Thyroid gland (tissue), 4 donors: ENCODE measurements at regions not wholly inside any gene's neighbourhood (a gene's known extent, or its start where the extent isn't known, plus 50 kb on each side); places are given as distances from the start of the nearest gene placed in this dataset.

Experiments
- DNase-seq, 2 donors: peaks; one replicate each; pipeline ENCODE4 v3.0.0-alpha.2; 2019
- H3K27ac ChIP-seq, 3 donors: fragments of 200-600 bp; sonication (generic); 1 replicate in 2 of 3; 2 replicates in 1 of 3; pipeline ENCODE4 v1.5.1; 2016 to 2019; ENCODE audit warnings: mild to moderate bottlenecking in 1 of 3, moderate library complexity in 1 of 3
- H3K27me3 ChIP-seq: fragments of 200-600 bp; sonication (generic); one replicate; pipeline ENCODE4 v1.5.1; 2019
- H3K36me3 ChIP-seq, 2 donors: fragments of 200-600 bp; sonication (generic); one replicate each; pipeline ENCODE4 v1.5.1; 2016 to 2019
- H3K4me1 ChIP-seq, 2 donors: fragments of 200-600 bp; sonication (generic); one replicate each; pipeline ENCODE4 v1.5.1; 2017 to 2019
- H3K4me3 ChIP-seq, 3 donors: fragments of 200-600 bp; sonication (generic); replicated peaks in 1 of 3; 1 replicate in 2 of 3; 2 replicates in 1 of 3; pipeline ENCODE4 v1.5.1; 2016; ENCODE audit warnings: mild to moderate bottlenecking in 1 of 3
- H3K9me3 ChIP-seq: fragments of 200-600 bp; sonication (generic); one replicate; pipeline ENCODE4 v1.5.1; 2017
- CTCF ChIP-seq, 6 experiments: fragments of 200-600 bp in 3 of 6; fragments of 450-650 bp in 3 of 6; sonication (generic) in 3 of 6; IDR thresholded peaks; one replicate each; pipeline ENCODE4 v1.5.1; 2016 to 2019; ENCODE audit warnings: antibody characterized with exemption in 6 of 6, mild to moderate bottlenecking in 2 of 6, inconsistent platforms in 1 of 6, moderate library complexity in 1 of 6
- POLR2A ChIP-seq, 2 donors: fragments of 450-650 bp; IDR thresholded peaks; one replicate each; pipeline ENCODE4 v1.6.1; 2017; ENCODE audit warnings: antibody characterized with exemption in 2 of 2, mild to moderate bottlenecking in 2 of 2, moderate library complexity in 1 of 2
- WGBS, 2 donors: methylation state at CpG; one replicate each; pipeline ENCODE4 v1.1.5; 2017; 5-methylcytosine and 5-hydroxymethylcytosine counted together
- intact Hi-C: fragments of 100-400 bp; cut with DNase I; formaldehyde crosslinking; loops from one replicate; pipeline ENCODE4 v1.15.1; 2023

DNA sequence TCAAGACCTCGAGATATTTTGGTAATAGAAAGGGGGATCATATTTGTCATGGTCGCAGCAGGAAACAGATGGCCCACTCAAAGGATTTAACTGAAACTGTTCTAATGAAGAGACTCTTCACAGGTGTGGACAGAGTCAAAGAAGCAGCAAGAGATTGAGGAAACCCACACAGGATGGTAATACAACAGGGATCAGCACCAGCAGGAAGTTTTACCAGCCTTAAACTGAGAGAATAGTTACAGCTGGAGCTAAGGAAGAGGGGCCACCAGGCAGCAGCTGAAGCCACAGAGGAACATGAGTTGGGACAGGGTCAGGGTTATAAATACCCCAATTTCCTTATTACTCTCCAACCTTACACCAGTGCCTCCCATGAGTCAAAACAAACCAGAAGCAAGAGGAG is 131.8 kb upstream of the UBE2E2 start:
- H3K27ac ChIP-seq: no peak overlapping the region
- 62 to 81% methylated on average over 2 of the region's 2 CpGs for WGBS, 2 donors
- no peak overlapping the region for H3K4me3 ChIP-seq
- no peaks in the 10 kb centered on the region for H3K36me3 ChIP-seq
- no peaks in the 10 kb centered on the region for H3K9me3 ChIP-seq
- TF ChIP-seq POLR2A (IDR thresholded peaks at IDR 0.05): no peak
- TF ChIP-seq CTCF (IDR thresholded peaks at IDR 0.05): no peak
- DNase-seq: no peak
- intact Hi-C loops: no loop called here
- no peaks in the 10 kb centered on the region for H3K4me1 ChIP-seq
- H3K27me3 ChIP-seq: no peaks in the 10 kb centered on the region

DNA sequence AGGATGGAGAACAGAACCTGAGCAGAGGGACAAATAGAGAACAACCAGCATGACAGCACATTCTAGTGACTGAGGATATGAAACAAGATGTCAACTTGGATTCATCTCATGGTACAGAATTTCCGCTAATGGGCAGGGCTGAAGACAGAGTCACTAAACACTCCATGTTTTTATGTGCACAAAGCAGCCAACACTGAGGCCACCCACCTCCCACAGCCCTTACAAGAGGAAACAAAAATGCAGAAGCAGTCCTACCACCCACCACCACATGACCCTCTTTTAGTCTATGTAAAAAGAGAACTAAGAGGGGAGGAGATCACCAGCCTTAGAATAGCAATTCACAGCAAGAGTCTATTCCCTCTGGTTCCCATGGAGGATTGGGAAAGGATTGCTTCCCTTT is 131.4 kb upstream of the UBE2E2 start:
- no peaks in the 10 kb centered on the region for H3K36me3 ChIP-seq
- no peaks in the 10 kb centered on the region for H3K9me3 ChIP-seq
- intact Hi-C loops: no loop called here
- H3K4me3 ChIP-seq: no peak overlapping the region
- H3K4me1 ChIP-seq: no peaks in the 10 kb centered on the region
- no peak for DNase-seq
- TF ChIP-seq POLR2A (IDR thresholded peaks at IDR 0.05) (no peak), CTCF (IDR thresholded peaks at IDR 0.05) (no peak)
- H3K27me3 ChIP-seq: no peaks in the 10 kb centered on the region
- WGBS, 2 donors: 86 to 97% methylated on average over 1 of the region's 1 CpG
- H3K27ac ChIP-seq: no peak overlapping the region

DNA sequence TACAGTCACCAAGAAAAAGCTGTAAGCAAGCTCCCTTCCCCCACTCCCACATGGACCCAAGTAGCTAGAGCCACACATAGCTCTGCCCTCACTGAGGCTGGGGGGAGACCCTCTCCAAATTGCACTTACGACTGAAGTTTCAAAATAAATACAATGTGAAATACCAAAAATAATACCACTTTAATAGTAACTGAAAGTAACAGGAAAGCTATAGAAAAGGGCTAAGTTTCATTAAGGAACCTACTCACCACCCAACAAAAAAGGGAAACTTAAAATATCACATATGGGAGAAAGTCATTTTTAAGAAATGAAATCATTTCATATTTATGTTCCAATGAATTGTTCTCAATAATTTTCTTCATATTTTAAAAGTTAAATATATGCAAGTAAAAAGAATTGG is 130.4 kb upstream of the UBE2E2 start:
- no peaks in the 10 kb centered on the region for H3K36me3 ChIP-seq
- H3K4me1 ChIP-seq: no peaks in the 10 kb centered on the region
- DNase-seq: no peak
- intact Hi-C loops: no loop called here
- H3K27ac ChIP-seq: no peak overlapping the region
- H3K4me3 ChIP-seq: no peak overlapping the region
- no peaks in the 10 kb centered on the region for H3K27me3 ChIP-seq
- H3K9me3 ChIP-seq: no peaks in the 10 kb centered on the region
- TF ChIP-seq POLR2A (IDR thresholded peaks at IDR 0.05) (no peak), CTCF (IDR thresholded peaks at IDR 0.05) (no peak)
- 89 to 92% methylated on average over 1 of the region's 1 CpG for WGBS, 2 donors

- Histone ChIP-seq H3K36me3 (no peaks in the 10 kb centered on the region), H3K4me1 (no peaks in the 10 kb centered on the region), H3K27me3 (no peaks in the 10 kb centered on the region), H3K27ac (no peak overlapping the region), H3K9me3 (no peaks in the 10 kb centered on the region), H3K4me3 (no peak overlapping the region)
- no peak for TF ChIP-seq POLR2A (IDR thresholded peaks at IDR 0.05)
- TF ChIP-seq CTCF (IDR thresholded peaks at IDR 0.05): no peak
- intact Hi-C loops: no loop called here
- 67 to 73% methylated on average over 5 of the region's 5 CpGs for WGBS, 2 donors
- DNase-seq: no peak
Measured at GRCh38 chr3:23073724-23074305, 129.3 kb upstream of the UBE2E2 start.

GRCh38 chr3:23075496-23075895 is 127.6 kb upstream of the UBE2E2 start:
- TF ChIP-seq CTCF (IDR thresholded peaks at IDR 0.05) (no peak), POLR2A (IDR thresholded peaks at IDR 0.05) (no peak)
- Histone ChIP-seq H3K27ac (no peak overlapping the region), H3K36me3 (no peaks in the 10 kb centered on the region), H3K27me3 (no peaks in the 10 kb centered on the region), H3K9me3 (no peaks in the 10 kb centered on the region), H3K4me3 (no peak overlapping the region), H3K4me1 (no peaks in the 10 kb centered on the region)
- no peak for DNase-seq
- 70 to 78% methylated on average over 2 of the region's 2 CpGs for WGBS, 2 donors
- intact Hi-C loops: no loop called here
